ENCODE measurements at regions not wholly inside any gene's neighbourhood (a gene's known extent, or its start where the extent isn't known, plus 50 kb on each side); places are given as distances from the start of the nearest gene placed in this dataset.

DNA sequence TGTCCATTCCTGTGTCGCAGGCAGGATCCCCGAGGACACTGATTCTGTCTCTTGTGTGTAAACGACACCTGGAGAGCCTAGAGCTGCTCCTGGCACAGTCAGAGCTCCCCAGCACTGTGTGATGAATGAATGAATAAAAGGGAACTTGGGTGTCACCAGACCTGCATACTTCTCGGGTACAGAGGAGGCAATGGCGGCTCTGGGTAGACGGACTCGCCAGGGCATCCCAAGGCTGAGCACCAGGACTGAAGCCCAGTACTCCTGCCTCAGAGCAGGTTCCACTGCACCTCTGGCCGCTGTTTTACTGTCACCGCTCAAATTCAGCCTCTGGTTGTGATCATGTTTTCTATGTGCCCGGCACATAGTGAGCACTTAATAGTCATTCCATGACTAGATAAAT is 255.8 kb downstream of the GLRX3 start:
- no peak for TF ChIP-seq POLR2A (IDR thresholded peaks at IDR 0.05; ENCODE audit: low read depth, low read length)
- TF ChIP-seq POLR2AphosphoS5 (IDR thresholded peaks at IDR 0.05; ENCODE audit: low read depth, low read length) = no peak
- no peak for TF ChIP-seq TAF1 (IDR thresholded peaks at IDR 0.05; ENCODE audit: low read depth, low read length)
- TF ChIP-seq SPI1 (IDR thresholded peaks at IDR 0.05; ENCODE audit: low read depth, low read length) = no peak
- no peak for TF ChIP-seq PAX5 (IDR thresholded peaks at IDR 0.05; ENCODE audit: insufficient read depth, low read length, severe bottlenecking)
